ENCODE measurements at regions not wholly inside any gene's neighbourhood (a gene's known extent, or its start where the extent isn't known, plus 50 kb on each side); places are given as distances from the start of the nearest gene placed in this dataset.
A peak's percentile ranks its signal among the peaks of the same experiment; 100 is the strongest.

GRCh38 chr4:3710451-3711182 lies 55.6 kb upstream of the ADRA2C start:
- TF ChIP-seq POLR2A (IDR thresholded peaks at IDR 0.05) = no peak
- TF ChIP-seq CTCF (IDR thresholded peaks at IDR 0.05) = no peak
- peak in 1 of 2 donors; percentile 12 for TF ChIP-seq POLR2AphosphoS5 (IDR thresholded peaks at IDR 0.05; ENCODE audit: insufficient read depth in 1 of 2, low read depth in 1 of 2)
